Astrocyte (in vitro differentiated cells and primary cell): ENCODE measurements at regions not wholly inside any gene's neighbourhood (a gene's known extent, or its start where the extent isn't known, plus 50 kb on each side); places are given as distances from the start of the nearest gene placed in this dataset.

Source experiments
- CTCF ChIP-seq: IDR thresholded peaks from 2 replicates; pipeline ENCODE4 v1.5.1; 2011; ENCODE audit warnings: low read depth, mild to moderate bottlenecking, inconsistent platforms, low read length, moderate library complexity; ENCODE audit not compliant: insufficient read depth
- EZH2 ChIP-seq: IDR thresholded peaks from 2 replicates; pipeline ENCODE4 v1.6.1; 2012; ENCODE audit warnings: mild to moderate bottlenecking, low read length, inconsistent platforms; ENCODE audit not compliant: insufficient read depth

GRCh38 chr4:38590046-38590445 is 74.0 kb upstream of the KLF3 start:
- TF ChIP-seq CTCF (no peak), EZH2 (no peak)
